Ovary (tissue), 7 donors: ENCODE measurements at regions not wholly inside any gene's neighbourhood (a gene's known extent, or its start where the extent isn't known, plus 50 kb on each side); places are given as distances from the start of the nearest gene placed in this dataset.

Experiments used
- DNase-seq, 5 donors: peaks; one replicate each; pipeline ENCODE4 v3.0.0-alpha.2; 2019 to 2020
- H3K27ac ChIP-seq, 2 donors: fragments of 200-600 bp; one replicate each; pipeline versions ENCODE4 v1.5.1 to v1.8.0; 2019 to 2022
- H3K27me3 ChIP-seq: fragments of 200-600 bp; one replicate; pipeline ENCODE4 v1.8.0; 2022
- H3K36me3 ChIP-seq: fragments of 200-600 bp; sonication (generic); one replicate; pipeline ENCODE4 v1.5.1; 2019
- H3K4me1 ChIP-seq: one replicate; pipeline ENCODE4 v1.8.1; 2013; ENCODE audit warnings: mild to moderate bottlenecking, moderate library complexity; ENCODE audit not compliant: insufficient read depth
- H3K4me3 ChIP-seq: fragments of 200-600 bp; sonication (generic); one replicate; pipeline ENCODE4 v1.5.1; 2017
- H3K9me3 ChIP-seq, 2 donors: fragments of 200-600 bp in 1 of 2; sonication (generic) in 1 of 2; one replicate each; pipeline versions ENCODE4 v1.5.1 to v1.8.1; 2013 to 2019; ENCODE audit warnings: mild to moderate bottlenecking in 1 of 2, moderate library complexity in 1 of 2
- CTCF ChIP-seq, 3 donors: fragments of 450-650 bp in 2 of 3; fragments of 200-600 bp in 1 of 3; IDR thresholded peaks; one replicate each; pipeline versions ENCODE4 v1.5.1 to v1.8.0; 2016 to 2022; ENCODE audit warnings: antibody characterized with exemption in 3 of 3, mild to moderate bottlenecking in 1 of 3
- EP300 ChIP-seq: sonication (generic); formaldehyde crosslinking; IDR thresholded peaks from one replicate; pipeline ENCODE4 v1.6.1; 2017; ENCODE audit warnings: antibody characterized with exemption
- POLR2A ChIP-seq: fragments of 450-650 bp; IDR thresholded peaks from one replicate; pipeline ENCODE4 v1.6.1; 2017; ENCODE audit warnings: antibody characterized with exemption, mild to moderate bottlenecking, moderate library complexity
- WGBS, 3 donors: extraction: QIAGEN DNeasy Blood & Tissue Kit in 1 of 3; methylation state at CpG; one replicate each; pipeline versions ENCODE4 v1.1.5 to v1.1.7; 2013 to 2017; 5-methylcytosine and 5-hydroxymethylcytosine counted together
- intact Hi-C, 4 donors: fragments of 100-400 bp; cut with DNase I; formaldehyde crosslinking; loops; one replicate each; pipeline versions ENCODE4 v1.11.0 to v1.15.1; 2022 to 2023
- donor health status: DM: no; HTN: no; CAD: no; lungs with moderate emphysema.
- donor health status: DM: no; HTN: no; CAD: no.
- donor health status: Bipolar disorder and iron deficiency.
- donor health status: DM: no; HTN: no; CAD: no.
- donor health status: DM: yes; HTN: yes; CAD: no.

- H3K4me1 ChIP-seq = no peaks in the 10 kb centered on the region
- intact Hi-C loops = no loop called here
- no peak overlapping the region for H3K4me3 ChIP-seq
- no peak for TF ChIP-seq CTCF (IDR thresholded peaks at IDR 0.05)
- TF ChIP-seq EP300 = no peak
- no peak for TF ChIP-seq POLR2A
- DNase-seq = no peak
- H3K27me3 ChIP-seq = no peaks in the 10 kb centered on the region
- no peaks in the 10 kb centered on the region for H3K36me3 ChIP-seq
- H3K27ac ChIP-seq = no peak overlapping the region
- no peaks in the 10 kb centered on the region for H3K9me3 ChIP-seq
Observed at GRCh38 chr4:106594291-106594952, 225.8 kb upstream of the GIMD1 start.

GRCh38 chr4:106588891-106589290, 220.3 kb upstream of the GIMD1 start:
- Histone ChIP-seq H3K27ac (no peak overlapping the region), H3K36me3 (no peaks in the 10 kb centered on the region), H3K9me3 (no peaks in the 10 kb centered on the region), H3K27me3 (no peaks in the 10 kb centered on the region), H3K4me1 (no peaks in the 10 kb centered on the region), H3K4me3 (no peak overlapping the region)
- no peak for DNase-seq
- intact Hi-C loops = no loop called here
- whole genome bisulfite sequencing, 3 donors = 87 to 93% (median 91%) methylated on average over 1 of the region's 1 CpG
- TF ChIP-seq POLR2A = no peak
- TF ChIP-seq CTCF (IDR thresholded peaks at IDR 0.05) = no peak
- TF ChIP-seq EP300 = no peak

GRCh38 chr4:106587558-106587957, 219.0 kb upstream of the GIMD1 start:
- H3K9me3 ChIP-seq = no peaks in the 10 kb centered on the region
- TF ChIP-seq EP300 (no peak), CTCF (IDR thresholded peaks at IDR 0.05) (no peak), POLR2A (no peak)
- no peaks in the 10 kb centered on the region for H3K27me3 ChIP-seq
- H3K27ac ChIP-seq = no peak overlapping the region
- no peak overlapping the region for H3K4me3 ChIP-seq
- no peaks in the 10 kb centered on the region for H3K4me1 ChIP-seq
- 3 to 12% (median 4%) methylated on average over 1 of the region's 1 CpG for WGBS, 3 donors
- no peaks in the 10 kb centered on the region for H3K36me3 ChIP-seq
- no peak for DNase-seq
- intact Hi-C loops = no loop called here

- DNase-seq = no peak
- no peak overlapping the region for H3K27ac ChIP-seq
- H3K9me3 ChIP-seq = no peaks in the 10 kb centered on the region
- H3K4me1 ChIP-seq = no peaks in the 10 kb centered on the region
- 21 to 29% (median 21%) methylated on average over 1 of the region's 1 CpG for WGBS, 3 donors
- no peak for TF ChIP-seq CTCF (IDR thresholded peaks at IDR 0.05)
- TF ChIP-seq EP300 = no peak
- TF ChIP-seq POLR2A = no peak
- no peak overlapping the region for H3K4me3 ChIP-seq
- no peaks in the 10 kb centered on the region for H3K36me3 ChIP-seq
- intact Hi-C loops = no loop called here
- no peaks in the 10 kb centered on the region for H3K27me3 ChIP-seq
Observed at GRCh38 chr4:106585915-106586349, 217.4 kb upstream of the GIMD1 start.
